HG03565 (cell line): ENCODE measurements at regions not wholly inside any gene's neighbourhood (a gene's known extent, or its start where the extent isn't known, plus 50 kb on each side); places are given as distances from the start of the nearest gene placed in this dataset.
A peak's percentile ranks its signal among the peaks of the same experiment; 100 is the strongest.
"Not testable (repeated sequence)": the region's sequence is repeated elsewhere in the genome, so short reads cannot be mapped to it uniquely, and the experiment has no call there.

Source experiments
- ATAC-seq: cut with Tn5 transposase; IDR thresholded peaks from one replicate; pipeline ENCODE4 v1.9.1; 2021; ENCODE audit warnings: mild to moderate bottlenecking, moderate library complexity; ENCODE audit not compliant: unreplicated experiment

GRCh38 chr5:101532430-101532829 is 629.3 kb upstream of the ST8SIA4 start:
- no peak for ATAC-seq

- ATAC-seq, result no peak
These were observed 627.9 kb upstream of the ST8SIA4 start for GRCh38 chr5:101531026-101531425.

- ATAC-seq, result not testable (repeated sequence)
These were observed 626.0 kb upstream of the ST8SIA4 start for GRCh38 chr5:101529094-101529493.

GRCh38 chr5:101520417-101520816 is 617.3 kb upstream of the ST8SIA4 start:
- no peak for ATAC-seq

GRCh38 chr5:101517795-101518194 is 614.7 kb upstream of the ST8SIA4 start:
- ATAC-seq, result no peak

- ATAC-seq, result no peak
These were observed 612.6 kb upstream of the ST8SIA4 start for GRCh38 chr5:101515721-101516120.

GRCh38 chr5:101505891-101506570 is 602.9 kb upstream of the ST8SIA4 start:
- ATAC-seq, result no peak

GRCh38 chr5:101482931-101483330 is 579.8 kb upstream of the ST8SIA4 start:
- no peak for ATAC-seq

- peak; percentile 46 for ATAC-seq
These were observed 570.4 kb upstream of the ST8SIA4 start for GRCh38 chr5:101473483-101473882.

GRCh38 chr5:101461455-101461854 is 558.4 kb upstream of the ST8SIA4 start:
- ATAC-seq, result no peak

- no peak for ATAC-seq
These were observed 555.5 kb upstream of the ST8SIA4 start for GRCh38 chr5:101458587-101458986.

- ATAC-seq, result no peak
These were observed 552.8 kb upstream of the ST8SIA4 start for GRCh38 chr5:101455851-101456250.

GRCh38 chr5:101455048-101455447 is 552.0 kb upstream of the ST8SIA4 start:
- ATAC-seq, result no peak

- ATAC-seq, result not testable (repeated sequence)
These were observed 539.2 kb upstream of the ST8SIA4 start for GRCh38 chr5:101442281-101442680.

- no peak for ATAC-seq
These were observed 537.1 kb upstream of the ST8SIA4 start for GRCh38 chr5:101440173-101440572.

- ATAC-seq, result no peak
These were observed 534.3 kb upstream of the ST8SIA4 start for GRCh38 chr5:101437351-101437750.

GRCh38 chr5:101435768-101436167 is 532.7 kb upstream of the ST8SIA4 start:
- no peak for ATAC-seq

GRCh38 chr5:101431201-101431600 is 528.1 kb upstream of the ST8SIA4 start:
- ATAC-seq, result no peak

GRCh38 chr5:101430551-101430950 is 527.5 kb upstream of the ST8SIA4 start:
- ATAC-seq, result no peak

- no peak for ATAC-seq
These were observed 526.2 kb upstream of the ST8SIA4 start for GRCh38 chr5:101429241-101429640.

GRCh38 chr5:101425339-101425859 is 522.3 kb upstream of the ST8SIA4 start:
- ATAC-seq, result no peak

- no peak for ATAC-seq
These were observed 521.6 kb upstream of the ST8SIA4 start for GRCh38 chr5:101424530-101425175.
